ENCODE measurements at regions not wholly inside any gene's neighbourhood (a gene's known extent, or its start where the extent isn't known, plus 50 kb on each side); places are given as distances from the start of the nearest gene placed in this dataset.

DNA sequence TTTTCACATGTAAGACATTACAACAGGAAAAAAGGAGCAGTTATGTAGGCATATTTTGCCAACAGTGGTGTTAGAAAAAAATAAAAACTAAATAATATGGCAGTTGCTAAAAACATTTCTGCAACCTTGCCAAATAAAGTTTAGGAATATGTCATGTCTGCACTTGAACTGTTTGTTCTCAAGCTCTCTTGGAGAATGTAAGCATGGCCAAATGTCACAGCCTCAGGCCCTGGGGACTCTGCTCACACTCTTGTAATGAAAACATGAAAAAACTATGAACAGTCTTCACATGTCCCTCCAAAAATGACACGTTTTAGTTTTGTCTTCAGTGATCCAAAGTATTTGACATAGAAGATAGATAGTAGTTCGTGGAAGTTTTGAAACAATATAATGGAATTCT lies 753.3 kb downstream of the LTN1 start:
- no peak for TF ChIP-seq CTCF (IDR thresholded peaks at IDR 0.05)
- TF ChIP-seq POLR2A (IDR thresholded peaks at IDR 0.05), result no peak
